Ovary (tissue), 3 donors: ENCODE measurements at regions not wholly inside any gene's neighbourhood (a gene's known extent, or its start where the extent isn't known, plus 50 kb on each side); places are given as distances from the start of the nearest gene placed in this dataset.

Experiments used
- EP300 ChIP-seq: sonication (generic); formaldehyde crosslinking; IDR thresholded peaks from one replicate; pipeline ENCODE4 v1.6.1; 2017; ENCODE audit warnings: antibody characterized with exemption
- POLR2A ChIP-seq: fragments of 450-650 bp; IDR thresholded peaks from one replicate; pipeline ENCODE4 v1.6.1; 2017; ENCODE audit warnings: antibody characterized with exemption, mild to moderate bottlenecking, moderate library complexity
- TF ChIP-seq, protein P1 (sequence below), 3 donors: fragments of 450-650 bp in 2 of 3; fragments of 200-600 bp in 1 of 3; IDR thresholded peaks; one replicate each; pipeline versions ENCODE4 v1.5.1 to v1.8.0; 2016 to 2022; ENCODE audit warnings: antibody characterized with exemption in 3 of 3, mild to moderate bottlenecking in 1 of 3
- donor health status: DM: no; HTN: no; CAD: no.

DNA sequence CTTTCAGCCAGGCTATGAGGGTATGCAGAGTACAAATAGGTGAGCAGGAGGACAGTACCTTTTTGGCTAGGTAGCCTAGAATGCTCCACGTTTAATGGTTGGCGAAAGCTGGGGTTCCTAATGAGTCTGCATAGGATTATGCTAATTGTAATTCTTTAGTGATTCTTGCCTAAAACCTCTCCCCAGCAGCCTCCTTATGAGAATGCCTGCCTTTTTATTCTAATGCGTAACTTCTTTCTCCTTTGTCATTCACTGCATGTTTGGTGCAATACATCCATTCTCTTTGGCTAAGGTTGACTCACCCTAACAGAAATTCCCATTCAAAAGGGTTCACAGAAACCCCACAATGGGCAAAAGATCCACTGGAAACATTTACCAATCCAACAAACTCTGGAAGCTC lies 752.2 kb downstream of the FSCB start:
- TF ChIP-seq POLR2A (no peak), EP300 (no peak)
- TF ChIP-seq, protein P1, sequence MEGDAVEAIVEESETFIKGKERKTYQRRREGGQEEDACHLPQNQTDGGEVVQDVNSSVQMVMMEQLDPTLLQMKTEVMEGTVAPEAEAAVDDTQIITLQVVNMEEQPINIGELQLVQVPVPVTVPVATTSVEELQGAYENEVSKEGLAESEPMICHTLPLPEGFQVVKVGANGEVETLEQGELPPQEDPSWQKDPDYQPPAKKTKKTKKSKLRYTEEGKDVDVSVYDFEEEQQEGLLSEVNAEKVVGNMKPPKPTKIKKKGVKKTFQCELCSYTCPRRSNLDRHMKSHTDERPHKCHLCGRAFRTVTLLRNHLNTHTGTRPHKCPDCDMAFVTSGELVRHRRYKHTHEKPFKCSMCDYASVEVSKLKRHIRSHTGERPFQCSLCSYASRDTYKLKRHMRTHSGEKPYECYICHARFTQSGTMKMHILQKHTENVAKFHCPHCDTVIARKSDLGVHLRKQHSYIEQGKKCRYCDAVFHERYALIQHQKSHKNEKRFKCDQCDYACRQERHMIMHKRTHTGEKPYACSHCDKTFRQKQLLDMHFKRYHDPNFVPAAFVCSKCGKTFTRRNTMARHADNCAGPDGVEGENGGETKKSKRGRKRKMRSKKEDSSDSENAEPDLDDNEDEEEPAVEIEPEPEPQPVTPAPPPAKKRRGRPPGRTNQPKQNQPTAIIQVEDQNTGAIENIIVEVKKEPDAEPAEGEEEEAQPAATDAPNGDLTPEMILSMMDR (IDR thresholded peaks at IDR 0.05), result no peak
